IMR-90 (cell line): ENCODE measurements at regions not wholly inside any gene's neighbourhood (a gene's known extent, or its start where the extent isn't known, plus 50 kb on each side); places are given as distances from the start of the nearest gene placed in this dataset.

Experiments used
- ATAC-seq: fragments of 200-7000 bp; cut with Tn5 transposase; 2 replicates; pipeline ENCODE4 v1.9.1; 2020; ENCODE audit warnings: low read depth, mild to moderate bottlenecking, moderate library complexity
- BruUV-seq: library from RNA; stranded (reverse); fragments of 400-500 nt; replicated peaks from 2 replicates; lab custom pipeline; 2021; lab: Mats Ljungman, UMichigan
- CTCF ChIA-PET: fragments of 300-600 bp; formaldehyde crosslinking; extraction: SDS; loops from one replicate; lab custom pipeline; 2021; ENCODE audit warnings: antibody characterized with exemption; lab: Yijun Ruan, JAX
- POLR2A ChIA-PET: fragments of 300-600 bp; sonication (Branson Sonifier 250); formaldehyde crosslinking; loops from one replicate; lab custom pipeline; 2022; ENCODE audit warnings: antibody characterized with exemption; ENCODE audit not compliant: unreplicated experiment; lab: Charles Lee
- DNase-seq: peaks from one replicate; pipeline ENCODE4 v3.0.0; 2013
- H2AFZ ChIP-seq: replicated peaks from 2 replicates; pipeline ENCODE3; 2013; ENCODE audit warnings: low read length, mild to moderate bottlenecking; ENCODE audit not compliant: poor library complexity
- H2AK5ac ChIP-seq: 2 replicates; pipeline ENCODE4 v1.6.1; 2013; ENCODE audit warnings: low read depth, low read length, inconsistent platforms
- H2AK9ac ChIP-seq: replicated peaks from 2 replicates; pipeline ENCODE3; 2013; ENCODE audit warnings: mild to moderate bottlenecking, low read depth, low read length, moderate library complexity; ENCODE audit not compliant: poor library complexity
- H2BK120ac ChIP-seq: 2 replicates; pipeline ENCODE4 v1.6.1; 2013; ENCODE audit warnings: low read depth, low read length, inconsistent platforms
- H2BK15ac ChIP-seq: 3 replicates; pipeline ENCODE4 v1.6.1; 2013; ENCODE audit warnings: low read depth, low read length, inconsistent platforms
- H2BK20ac ChIP-seq: 2 replicates; pipeline ENCODE4 v1.6.1; 2013; ENCODE audit warnings: low read depth, mild to moderate bottlenecking, inconsistent platforms, low read length, moderate library complexity
- H2BK5ac ChIP-seq: 2 replicates; pipeline ENCODE4 v1.6.1; 2013; ENCODE audit warnings: mild to moderate bottlenecking, low read depth, low read length, inconsistent platforms; ENCODE audit not compliant: poor library complexity, severe bottlenecking
- H3K14ac ChIP-seq: replicated peaks from 2 replicates; pipeline ENCODE4 v1.6.1; 2013; ENCODE audit warnings: low read depth, low read length, inconsistent platforms
- H3K18ac ChIP-seq: 2 replicates; pipeline ENCODE4 v1.6.1; 2013; ENCODE audit warnings: low read depth, low read length, control low read depth
- H3K23ac ChIP-seq: 2 replicates; pipeline ENCODE4 v1.6.1; 2013; ENCODE audit warnings: low read depth, low read length, inconsistent platforms
- H3K27ac ChIP-seq: 2 replicates; pipeline ENCODE4 v1.5.1; 2013; ENCODE audit warnings: mild to moderate bottlenecking, control low read depth, low read length; ENCODE audit not compliant: insufficient read depth
- H3K27me3 ChIP-seq: 2 replicates; pipeline ENCODE4 v1.6.1; 2013; ENCODE audit warnings: low read length; ENCODE audit not compliant: control insufficient read depth, insufficient read depth
- H3K36me3 ChIP-seq: 2 replicates; pipeline ENCODE4 v1.6.1; 2013; ENCODE audit warnings: low read length, mixed read lengths; ENCODE audit not compliant: control insufficient read depth, insufficient read depth
- H3K4ac ChIP-seq: 2 replicates; pipeline ENCODE4 v1.6.1; 2013; ENCODE audit warnings: low read depth, low read length, inconsistent platforms
- H3K4me1 ChIP-seq: 2 replicates; pipeline ENCODE4 v1.6.1; 2013; ENCODE audit warnings: low read length, mixed read lengths; ENCODE audit not compliant: control insufficient read depth, insufficient read depth
- H3K4me2 ChIP-seq: 2 replicates; pipeline ENCODE4 v1.6.1; 2013; ENCODE audit warnings: low read depth, mild to moderate bottlenecking, control low read depth, low read length, moderate library complexity
- H3K4me3 ChIP-seq: 2 replicates; pipeline ENCODE4 v1.5.1; 2013; ENCODE audit warnings: low read depth, mild to moderate bottlenecking, control low read depth, low read length, moderate library complexity; ENCODE audit not compliant: insufficient read depth
- H3K56ac ChIP-seq: 2 replicates; pipeline ENCODE4 v1.6.1; 2013; ENCODE audit warnings: low read length, inconsistent platforms; ENCODE audit not compliant: insufficient read depth; ENCODE audit errors: extremely low read depth
- H3K79me1 ChIP-seq, 2 experiments: 2 replicates each; pipeline ENCODE4 v1.6.1; 2013; ENCODE audit warnings: low read length in 2 of 2, inconsistent platforms in 1 of 2, low read depth in 1 of 2
- H3K9ac ChIP-seq: 2 replicates; pipeline ENCODE4 v1.6.1; 2013; ENCODE audit warnings: low read depth, low read length, control low read depth
- H3K9me1 ChIP-seq: 2 replicates; pipeline ENCODE4 v1.6.1; 2013; ENCODE audit warnings: low read length, inconsistent platforms; ENCODE audit not compliant: insufficient read depth
- H3K9me3 ChIP-seq: 2 replicates; pipeline ENCODE4 v1.6.1; 2013; ENCODE audit warnings: low read length; ENCODE audit not compliant: control insufficient read depth, insufficient read depth
- H4K20me1 ChIP-seq: 2 replicates; pipeline ENCODE4 v1.6.1; 2013; ENCODE audit warnings: low read length, inconsistent platforms; ENCODE audit not compliant: insufficient read depth
- H4K5ac ChIP-seq: 2 replicates; pipeline ENCODE4 v1.6.1; 2013; ENCODE audit warnings: mild to moderate bottlenecking, low read depth, low read length, control low read depth
- H4K8ac ChIP-seq, 2 experiments: 2 replicates each; pipeline ENCODE4 v1.6.1; 2013; ENCODE audit warnings: low read depth in 2 of 2, low read length in 2 of 2, control low read depth in 1 of 2, inconsistent platforms in 1 of 2
- H4K91ac ChIP-seq: 2 replicates; pipeline ENCODE4 v1.6.1; 2013; ENCODE audit warnings: low read depth, low read length, inconsistent platforms; ENCODE audit not compliant: insufficient read depth
- BHLHE40 ChIP-seq: fragments of 150-350 bp; IDR thresholded peaks from 2 replicates; pipeline ENCODE4 v1.6.1; 2016; ENCODE audit warnings: mild to moderate bottlenecking, low read depth, low read length
- CEBPB ChIP-seq: IDR thresholded peaks from 2 replicates; pipeline ENCODE4 v1.6.1; 2012; ENCODE audit warnings: low read depth, low read length, improper control_type of control experiment
- CHD1 ChIP-seq: IDR thresholded peaks from 2 replicates; pipeline ENCODE4 v1.6.1; 2012; ENCODE audit warnings: low read depth, low read length, improper control_type of control experiment
- ELK1 ChIP-seq: fragments of 150-350 bp; IDR thresholded peaks from 2 replicates; pipeline ENCODE4 v1.6.1; 2016; ENCODE audit warnings: low read depth, mild to moderate bottlenecking, low read length, moderate library complexity, borderline replicate concordance
- FOS ChIP-seq: fragments of 150-350 bp; IDR thresholded peaks from 2 replicates; pipeline ENCODE4 v1.6.1; 2016; ENCODE audit warnings: low read depth, low read length
- MAFK ChIP-seq: IDR thresholded peaks from 2 replicates; pipeline ENCODE4 v1.6.1; 2012; ENCODE audit warnings: low read depth, low read length, improper control_type of control experiment
- MAZ ChIP-seq: IDR thresholded peaks from 2 replicates; pipeline ENCODE4 v1.6.1; 2012; ENCODE audit warnings: low read depth, mild to moderate bottlenecking, low read length, improper control_type of control experiment, moderate library complexity, borderline replicate concordance
- MXI1 ChIP-seq: IDR thresholded peaks from 2 replicates; pipeline ENCODE4 v1.6.1; 2012; ENCODE audit warnings: low read depth, mild to moderate bottlenecking, low read length, moderate library complexity, borderline replicate concordance
- NFE2L2 ChIP-seq: fragments of 150-350 bp; IDR thresholded peaks from 2 replicates; pipeline ENCODE4 v1.6.1; 2016; ENCODE audit warnings: low read depth, mild to moderate bottlenecking, low read length
- POLR2A ChIP-seq: IDR thresholded peaks from 2 replicates; pipeline ENCODE4 v1.6.1; 2012; ENCODE audit warnings: mild to moderate bottlenecking, low read depth, low read length
- RAD21 ChIP-seq: IDR thresholded peaks from 2 replicates; pipeline ENCODE4 v1.6.1; 2012; ENCODE audit warnings: low read length, improper control_type of control experiment
- RCOR1 ChIP-seq: IDR thresholded peaks from 2 replicates; pipeline ENCODE4 v1.6.1; 2012; ENCODE audit warnings: mild to moderate bottlenecking, low read length, improper control_type of control experiment; ENCODE audit not compliant: insufficient replicate concordance
- RFX5 ChIP-seq: IDR thresholded peaks from 2 replicates; pipeline ENCODE4 v1.8.0; 2012; ENCODE audit warnings: low read depth, mild to moderate bottlenecking, low read length, moderate library complexity
- SMC3 ChIP-seq: fragments of 150-350 bp; IDR thresholded peaks from 2 replicates; pipeline ENCODE4 v1.6.1; 2016; ENCODE audit warnings: low read depth, mild to moderate bottlenecking, antibody characterized with exemption, low read length, moderate library complexity
- USF2 ChIP-seq: fragments of 150-350 bp; IDR thresholded peaks from 2 replicates; pipeline ENCODE4 v1.6.1; 2017; ENCODE audit warnings: mild to moderate bottlenecking, antibody characterized with exemption, low read length, low read depth
- WGBS, 2 experiments: methylation state at CpG; one replicate each; pipeline versions ENCODE4 v1.1.5 to v1.1.7; 2013; ENCODE audit warnings: missing lambda C conversion rate in 2 of 2; ENCODE audit not compliant: insufficient read length in 1 of 2; ENCODE audit errors: extremely low coverage in 2 of 2; 5-methylcytosine and 5-hydroxymethylcytosine counted together
- dilution Hi-C: fragments of 300-500 bp; cut with HindIII; formaldehyde crosslinking; loops from one replicate; pipeline ENCODE4 v1.14.3; 2018; ENCODE audit warnings: low sequenced_read_pairs; ENCODE audit not compliant: unreplicated experiment
- in situ Hi-C: fragments of 300-500 bp; cut with MboI; formaldehyde crosslinking; loops from 3 replicates; pipeline ENCODE4 v1.14.3; 2019; ENCODE audit warnings: low sequenced_read_pairs, inconsistent platforms, mixed read lengths
- intact Hi-C: fragments of 100-400 bp; cut with micrococcal nuclease; formaldehyde crosslinking; loops from 2 replicates; pipeline ENCODE4 v1.10.0; 2022
- TF ChIP-seq, protein P1 (sequence below): conservative IDR thresholded peaks from 2 replicates; pipeline ENCODE4 v1.5.1; 2012; ENCODE audit warnings: mild to moderate bottlenecking, low read depth, low read length, improper control_type of control experiment

GRCh38 chr5:52710310-52710971 lies 77.3 kb upstream of the ITGA1 start:
- no CpG with 5 or more reads among the region's 2 CpGs for WGBS, 2 experiments
- no peak overlapping the region for H4K8ac ChIP-seq
- no peak overlapping the region for H3K56ac ChIP-seq
- POLR2A ChIA-PET = no interaction called here
- no peak overlapping the region for H3K18ac ChIP-seq
- H3K23ac ChIP-seq = no peak overlapping the region
- CTCF ChIA-PET = no interaction called here
- ATAC-seq (no peak), DNase-seq (no peak)
- H4K5ac ChIP-seq = no peak overlapping the region
- no peaks in the 10 kb centered on the region for H3K36me3 ChIP-seq
- H3K4me3 ChIP-seq = no peak overlapping the region
- H3K14ac ChIP-seq = no peak overlapping the region
- no peak for TF ChIP-seq POLR2A
- TF ChIP-seq MXI1 = no peak
- TF ChIP-seq MAZ = no peak
- no peak for TF ChIP-seq CHD1
- no peak for TF ChIP-seq USF2
- no peak for TF ChIP-seq SMC3
- TF ChIP-seq MAFK = no peak
- no peak for TF ChIP-seq FOS
- no peak for TF ChIP-seq RAD21
- no peak for TF ChIP-seq ELK1
- no peak for TF ChIP-seq NFE2L2
- no peak for TF ChIP-seq BHLHE40
- no peak for TF ChIP-seq CEBPB
- no peak for TF ChIP-seq RCOR1
- TF ChIP-seq, protein P1, sequence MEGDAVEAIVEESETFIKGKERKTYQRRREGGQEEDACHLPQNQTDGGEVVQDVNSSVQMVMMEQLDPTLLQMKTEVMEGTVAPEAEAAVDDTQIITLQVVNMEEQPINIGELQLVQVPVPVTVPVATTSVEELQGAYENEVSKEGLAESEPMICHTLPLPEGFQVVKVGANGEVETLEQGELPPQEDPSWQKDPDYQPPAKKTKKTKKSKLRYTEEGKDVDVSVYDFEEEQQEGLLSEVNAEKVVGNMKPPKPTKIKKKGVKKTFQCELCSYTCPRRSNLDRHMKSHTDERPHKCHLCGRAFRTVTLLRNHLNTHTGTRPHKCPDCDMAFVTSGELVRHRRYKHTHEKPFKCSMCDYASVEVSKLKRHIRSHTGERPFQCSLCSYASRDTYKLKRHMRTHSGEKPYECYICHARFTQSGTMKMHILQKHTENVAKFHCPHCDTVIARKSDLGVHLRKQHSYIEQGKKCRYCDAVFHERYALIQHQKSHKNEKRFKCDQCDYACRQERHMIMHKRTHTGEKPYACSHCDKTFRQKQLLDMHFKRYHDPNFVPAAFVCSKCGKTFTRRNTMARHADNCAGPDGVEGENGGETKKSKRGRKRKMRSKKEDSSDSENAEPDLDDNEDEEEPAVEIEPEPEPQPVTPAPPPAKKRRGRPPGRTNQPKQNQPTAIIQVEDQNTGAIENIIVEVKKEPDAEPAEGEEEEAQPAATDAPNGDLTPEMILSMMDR = no peak
- no peak for TF ChIP-seq RFX5
- H3K4me1 ChIP-seq = peaks cover 2% of the 10 kb centered on the region; the same call in 1 of the 2 replicates
- no peaks in the 10 kb centered on the region for H4K20me1 ChIP-seq
- no peak overlapping the region for H3K27ac ChIP-seq
- no peak overlapping the region for H2AFZ ChIP-seq
- in situ Hi-C loops = no loop called here
- no peak overlapping the region for H3K9ac ChIP-seq
- no peak overlapping the region for H2BK15ac ChIP-seq
- H2AK5ac ChIP-seq = no peak overlapping the region
- H4K91ac ChIP-seq = no peak overlapping the region
- intact Hi-C loops = no loop called here
- H2BK20ac ChIP-seq = no peak overlapping the region
- H3K9me1 ChIP-seq = 0 out of 2 replicates have a peak, but pooled peaks cover 4% of the 10 kb centered on the region
- no peak overlapping the region for H2BK120ac ChIP-seq
- no peak overlapping the region for H3K4me2 ChIP-seq
- no peak overlapping the region for H2BK5ac ChIP-seq
- no peak overlapping the region for H3K4ac ChIP-seq
- H3K9me3 ChIP-seq = no peaks in the 10 kb centered on the region
- H3K27me3 ChIP-seq = no peaks in the 10 kb centered on the region
- BruUV-seq = no TSS peak
- H2AK9ac ChIP-seq = no peak overlapping the region
- no peaks in the 10 kb centered on the region for H3K79me1 ChIP-seq
- dilution Hi-C loops = no loop called here
